Astrocyte (in vitro differentiated cells and primary cell): ENCODE measurements at regions not wholly inside any gene's neighbourhood (a gene's known extent, or its start where the extent isn't known, plus 50 kb on each side); places are given as distances from the start of the nearest gene placed in this dataset.

Experiments
- CTCF ChIP-seq: IDR thresholded peaks from 2 replicates; pipeline ENCODE4 v1.5.1; 2011; ENCODE audit warnings: low read depth, mild to moderate bottlenecking, inconsistent platforms, low read length, moderate library complexity; ENCODE audit not compliant: insufficient read depth
- EZH2 ChIP-seq: IDR thresholded peaks from 2 replicates; pipeline ENCODE4 v1.6.1; 2012; ENCODE audit warnings: mild to moderate bottlenecking, low read length, inconsistent platforms; ENCODE audit not compliant: insufficient read depth

GRCh38 chr15:95739131-95739530, 591.4 kb upstream of the NR2F2 start:
- TF ChIP-seq EZH2 (no peak), CTCF (no peak)
